Upper lobe of left lung (tissue), 6 donors: ENCODE measurements at regions not wholly inside any gene's neighbourhood (a gene's known extent, or its start where the extent isn't known, plus 50 kb on each side); places are given as distances from the start of the nearest gene placed in this dataset.

Experiments used
- ATAC-seq, 2 donors: fragments of 200-7000 bp; cut with Tn5 transposase; one replicate each; pipeline ENCODE4 v1.9.1; 2022; ENCODE audit warnings: mild to moderate bottlenecking in 2 of 2, moderate library complexity in 2 of 2; ENCODE audit not compliant: low FRiP score in 2 of 2
- DNase-seq, 2 donors: peaks; one replicate each; pipeline ENCODE4 v3.0.0-alpha.2; 2019 to 2020
- H3K27ac ChIP-seq, 4 donors: fragments of 200-600 bp; sonication (generic); one replicate each; pipeline ENCODE4 v1.5.1; 2016 to 2019
- H3K27me3 ChIP-seq, 4 donors: fragments of 200-600 bp; sonication (generic); one replicate each; pipeline ENCODE4 v1.5.1; 2017 to 2019
- H3K36me3 ChIP-seq, 4 donors: fragments of 200-600 bp; sonication (generic); one replicate each; pipeline ENCODE4 v1.5.1; 2016 to 2019
- H3K4me1 ChIP-seq, 4 donors: fragments of 200-600 bp; sonication (generic); one replicate each; pipeline ENCODE4 v1.5.1; 2018 to 2019
- H3K4me3 ChIP-seq, 4 donors: fragments of 200-600 bp; sonication (generic); one replicate each; pipeline ENCODE4 v1.5.1; 2017 to 2019; ENCODE audit warnings: mild to moderate bottlenecking in 2 of 4, moderate library complexity in 1 of 4
- H3K9me3 ChIP-seq, 4 donors: fragments of 200-600 bp; sonication (generic); one replicate each; pipeline ENCODE4 v1.5.1; 2018 to 2019
- CTCF ChIP-seq, 6 experiments: fragments of 450-650 bp in 4 of 6; fragments of 200-600 bp in 2 of 6; sonication (generic) in 2 of 6; IDR thresholded peaks; one replicate each; pipeline ENCODE4 v1.5.1; 2016 to 2019; ENCODE audit warnings: antibody characterized with exemption in 6 of 6
- EP300 ChIP-seq, 4 donors: sonication (generic); formaldehyde crosslinking; IDR thresholded peaks; one replicate each; pipeline ENCODE4 v1.5.1; 2017; ENCODE audit warnings: antibody characterized with exemption in 4 of 4, control low read depth in 2 of 4
- POLR2A ChIP-seq, 4 donors: fragments of 450-650 bp; IDR thresholded peaks; one replicate each; pipeline ENCODE4 v1.5.1; 2016 to 2017; ENCODE audit warnings: antibody characterized with exemption in 4 of 4, mild to moderate bottlenecking in 2 of 4
- POLR2AphosphoS5 ChIP-seq, 2 donors: sonication (generic); formaldehyde crosslinking; IDR thresholded peaks; one replicate each; pipeline ENCODE4 v1.5.1; 2017; ENCODE audit warnings: antibody characterized with exemption in 2 of 2
- WGBS, 2 donors: methylation state at CpG; one replicate each; pipeline ENCODE4 v1.1.5; 2017 to 2018; 5-methylcytosine and 5-hydroxymethylcytosine counted together
- donor health status: DM: no; HTN: no; CAD: no; lungs with moderate emphysema.
- donor health status: DM: no; HTN: yes; CAD: no; lungs with severe emphysema.

GRCh38 chr5:28788954-28789353 lies 1750.6 kb upstream of the CDH9 start:
- Histone ChIP-seq H3K4me3 (no peak overlapping the region), H3K27me3 (no peaks in the 10 kb centered on the region), H3K4me1 (no peaks in the 10 kb centered on the region), H3K36me3 (no peaks in the 10 kb centered on the region), H3K9me3 (no peaks in the 10 kb centered on the region), H3K27ac (no peak overlapping the region)
- DNase-seq = no peak
- no peak for ATAC-seq
- no peak for TF ChIP-seq POLR2A (IDR thresholded peaks at IDR 0.05)
- TF ChIP-seq POLR2AphosphoS5 (IDR thresholded peaks at IDR 0.05) = no peak
- no peak for TF ChIP-seq CTCF (IDR thresholded peaks at IDR 0.05)
- TF ChIP-seq EP300 (IDR thresholded peaks at IDR 0.05) = no peak

DNA sequence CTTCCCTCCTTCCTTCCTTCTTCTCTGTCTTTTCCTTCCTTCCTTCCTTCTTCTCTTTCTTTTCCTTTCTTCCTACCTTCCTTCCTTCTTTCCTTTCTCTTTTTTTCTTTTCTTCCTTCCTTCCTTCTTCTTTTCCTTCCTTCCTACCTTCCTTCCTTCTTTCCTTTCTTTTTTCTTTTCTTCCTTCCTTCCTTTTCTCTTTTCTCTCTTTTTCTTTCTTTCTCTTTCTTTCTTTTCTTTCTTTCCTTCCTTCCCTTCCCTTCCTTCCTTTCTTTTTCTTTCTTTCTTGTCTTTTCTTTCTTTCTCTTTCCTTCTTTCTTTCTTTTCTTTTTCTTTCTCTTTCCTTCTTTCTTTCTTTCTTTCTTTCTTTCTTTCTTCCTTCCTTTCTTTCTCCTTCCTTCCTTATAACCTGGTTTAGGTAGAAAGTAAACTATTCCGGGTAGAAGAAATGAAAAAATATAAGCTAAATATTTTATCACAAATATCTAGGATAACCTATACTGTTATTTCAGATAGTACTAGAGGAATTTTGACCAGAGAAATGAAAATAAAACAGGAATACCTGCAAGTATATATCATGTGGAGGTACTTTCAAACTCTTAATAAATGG lies 1741.8 kb upstream of the CDH9 start:
- TF ChIP-seq CTCF (IDR thresholded peaks at IDR 0.05) (no peak), POLR2A (IDR thresholded peaks at IDR 0.05) (no peak), POLR2AphosphoS5 (IDR thresholded peaks at IDR 0.05) (no peak), EP300 (IDR thresholded peaks at IDR 0.05) (no peak)
- WGBS, 2 donors = 88 to 92% methylated on average over 1 of the region's 1 CpG
- no peak for ATAC-seq

DNA sequence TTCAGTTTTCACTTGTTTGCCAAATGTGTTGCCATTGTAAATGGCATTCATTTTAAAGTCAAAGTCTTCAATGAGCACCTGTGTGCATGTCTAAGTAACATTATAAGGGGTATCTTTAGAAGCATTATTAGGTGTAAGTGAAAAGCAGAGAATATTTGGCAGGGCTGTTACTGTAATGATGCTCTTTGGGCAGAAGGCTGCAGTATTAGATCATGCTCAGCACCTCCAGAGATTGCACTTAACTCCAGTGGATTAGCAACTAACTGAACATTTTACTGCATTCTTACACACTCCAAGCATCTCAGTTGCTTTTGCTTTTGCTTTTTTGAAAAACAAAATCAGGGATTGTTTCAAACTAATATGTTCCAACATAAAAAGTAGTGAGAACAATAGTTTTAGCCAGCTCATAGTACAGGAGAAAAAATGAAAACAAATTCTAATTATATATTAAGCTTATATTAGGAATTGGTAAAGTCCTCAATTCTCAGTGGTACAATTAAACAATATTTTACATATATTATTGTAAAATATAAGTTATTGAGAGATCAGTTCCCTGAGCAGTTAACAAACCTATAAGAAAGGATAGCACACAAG lies 1740.9 kb upstream of the CDH9 start:
- H3K27me3 ChIP-seq = no peaks in the 10 kb centered on the region
- no peaks in the 10 kb centered on the region for H3K9me3 ChIP-seq
- DNase-seq (no peak), ATAC-seq (no peak)
- TF ChIP-seq POLR2A (IDR thresholded peaks at IDR 0.05) (no peak), EP300 (IDR thresholded peaks at IDR 0.05) (no peak), POLR2AphosphoS5 (IDR thresholded peaks at IDR 0.05) (no peak), CTCF (IDR thresholded peaks at IDR 0.05) (no peak)
- H3K27ac ChIP-seq = no peak overlapping the region
- H3K4me1 ChIP-seq = no peaks in the 10 kb centered on the region
- no peak overlapping the region for H3K4me3 ChIP-seq
- no peaks in the 10 kb centered on the region for H3K36me3 ChIP-seq

More for the DNA sequence above, 1741.8 kb upstream of the CDH9 start:
- Histone ChIP-seq H3K4me3 (no peak overlapping the region), H3K27ac (no peak overlapping the region), H3K27me3 (no peaks in the 10 kb centered on the region), H3K4me1 (no peaks in the 10 kb centered on the region), H3K36me3 (no peaks in the 10 kb centered on the region), H3K9me3 (no peaks in the 10 kb centered on the region)
- DNase-seq = no peak

- WGBS, 2 donors = 76 to 86% methylated on average over 4 of the region's 4 CpGs
- DNase-seq = no peak
- Histone ChIP-seq H3K4me1 (no peaks in the 10 kb centered on the region), H3K27ac (no peak overlapping the region), H3K9me3 (no peaks in the 10 kb centered on the region), H3K4me3 (no peak overlapping the region), H3K36me3 (no peaks in the 10 kb centered on the region), H3K27me3 (no peaks in the 10 kb centered on the region)
- ATAC-seq = no peak
- TF ChIP-seq POLR2AphosphoS5 (IDR thresholded peaks at IDR 0.05) = no peak
- no peak for TF ChIP-seq POLR2A (IDR thresholded peaks at IDR 0.05)
- no peak for TF ChIP-seq EP300 (IDR thresholded peaks at IDR 0.05)
- no peak for TF ChIP-seq CTCF (IDR thresholded peaks at IDR 0.05)
These were observed 1731.9 kb upstream of the CDH9 start for GRCh38 chr5:28770307-28770706.

GRCh38 chr5:28766565-28767158 lies 1728.3 kb upstream of the CDH9 start:
- Histone ChIP-seq H3K27ac (no peak overlapping the region), H3K4me1 (no peaks in the 10 kb centered on the region), H3K36me3 (no peaks in the 10 kb centered on the region), H3K27me3 (no peaks in the 10 kb centered on the region), H3K4me3 (no peak overlapping the region), H3K9me3 (no peaks in the 10 kb centered on the region)
- WGBS, 2 donors = 19% methylated on average over 2 of the region's 2 CpGs
- no peak for ATAC-seq
- no peak for DNase-seq
- no peak for TF ChIP-seq POLR2AphosphoS5 (IDR thresholded peaks at IDR 0.05)
- TF ChIP-seq CTCF (IDR thresholded peaks at IDR 0.05) = peak in 3 of 6 experiments; percentile 12 to 36 (median 21)
